Panc1 (cell line): ENCODE measurements at regions not wholly inside any gene's neighbourhood (a gene's known extent, or its start where the extent isn't known, plus 50 kb on each side); places are given as distances from the start of the nearest gene placed in this dataset.
A peak's percentile ranks its signal among the peaks of the same experiment; 100 is the strongest.

ENCODE experiments used
- ATAC-seq: fragments of 200-7000 bp; cut with Tn5 transposase; 2 replicates; pipeline ENCODE4 v1.9.1; 2020; ENCODE audit warnings: mild to moderate bottlenecking, moderate library complexity
- BruUV-seq: library from RNA; stranded (reverse); fragments of 400-500 nt; replicated peaks from 2 replicates; lab custom pipeline; 2021; lab: Mats Ljungman, UMichigan
- CTCF ChIA-PET: fragments of 300-600 bp; sonication (Branson Sonifier 250); formaldehyde crosslinking; loops from one replicate; lab custom pipeline; 2022; ENCODE audit warnings: antibody characterized with exemption; lab: Charles Lee
- POLR2A ChIA-PET: fragments of 300-600 bp; sonication (Branson Sonifier 250); formaldehyde crosslinking; loops from one replicate; lab custom pipeline; 2022; ENCODE audit warnings: antibody characterized with exemption; lab: Charles Lee
- DNase-seq: peaks from one replicate; pipeline ENCODE4 v3.0.0-alpha.2; 2010; ENCODE audit warnings: low read depth, low spot score
- H3K27ac ChIP-seq: 2 replicates; pipeline ENCODE4 v1.5.1; 2011; ENCODE audit warnings: mild to moderate bottlenecking, low read length, inconsistent platforms
- H3K27me3 ChIP-seq: fragments of 200-500 bp; sonication (Bioruptor generic); 2 replicates; pipeline ENCODE4 v1.6.0; 2014; ENCODE audit warnings: low read length, inconsistent platforms; ENCODE audit not compliant: control insufficient read depth, insufficient read depth
- H3K36me3 ChIP-seq: fragments of 200-500 bp; sonication (Bioruptor generic); 2 replicates; pipeline ENCODE4 v1.5.1; 2014; ENCODE audit warnings: inconsistent platforms, mild to moderate bottlenecking, low read length, moderate library complexity; ENCODE audit not compliant: control insufficient read depth, insufficient read depth
- H3K4me1 ChIP-seq: 2 replicates; pipeline ENCODE4 v1.5.1; 2011; ENCODE audit warnings: inconsistent platforms, mild to moderate bottlenecking, low read length, moderate library complexity; ENCODE audit not compliant: control insufficient read depth, insufficient read depth
- H3K4me3 ChIP-seq, 2 experiments: 2 replicates each; pipeline ENCODE4 v1.5.1; 2011 to 2012; ENCODE audit warnings: low read depth in 2 of 2, low read length in 2 of 2, mild to moderate bottlenecking in 2 of 2, inconsistent platforms in 1 of 2, moderate library complexity in 1 of 2
- H3K9me3 ChIP-seq: fragments of 200-500 bp; sonication (Bioruptor generic); 2 replicates; pipeline ENCODE4 v1.5.1; 2014; ENCODE audit warnings: low read depth, mild to moderate bottlenecking, inconsistent platforms, low read length, moderate library complexity; ENCODE audit not compliant: control insufficient read depth, insufficient read depth
- CTCF ChIP-seq: fragments of 450-650 bp; IDR thresholded peaks from 2 replicates; pipeline ENCODE4 v1.5.1; 2017; ENCODE audit warnings: mild to moderate bottlenecking
- POLR2AphosphoS5 ChIP-seq: IDR thresholded peaks from 2 replicates; pipeline ENCODE4 v1.6.1; 2012; ENCODE audit warnings: mild to moderate bottlenecking, low read depth, low read length, moderate library complexity
- REST ChIP-seq, 2 experiments: IDR thresholded peaks; 2 replicates each; pipeline ENCODE4 v1.6.1; 2011 to 2012; ENCODE audit warnings: low read depth in 2 of 2, control low read depth in 1 of 2, low read length in 1 of 2, mild to moderate bottlenecking in 1 of 2, moderate library complexity in 1 of 2; ENCODE audit not compliant: insufficient read depth in 1 of 2
- SIN3A ChIP-seq: IDR thresholded peaks from 2 replicates; pipeline ENCODE4 v1.6.1; 2012; ENCODE audit warnings: low read depth, mild to moderate bottlenecking, low read length, moderate library complexity, borderline replicate concordance; ENCODE audit not compliant: insufficient read depth
- TCF7L2 ChIP-seq: IDR thresholded peaks from 2 replicates; pipeline ENCODE4 v1.6.1; 2011; ENCODE audit warnings: mild to moderate bottlenecking, low read depth, low read length, inconsistent platforms
- in situ Hi-C: cut with HindIII; loops from 2 replicates; pipeline ENCODE4 v1.10.0; 2016; ENCODE audit warnings: low sequenced_read_pairs, low pct_unique_long_range_greater_than_20kb
- intact Hi-C: fragments of 100-400 bp; cut with micrococcal nuclease; formaldehyde crosslinking; loops from one replicate; pipeline ENCODE4 v1.10.0; 2022; ENCODE audit not compliant: unreplicated experiment

- Histone ChIP-seq H3K4me3 (no peak overlapping the region), H3K4me1 (no peaks in the 10 kb centered on the region), H3K27ac (no peak overlapping the region), H3K36me3 (no peaks in the 10 kb centered on the region), H3K27me3 (no peaks in the 10 kb centered on the region), H3K9me3 (no peaks in the 10 kb centered on the region)
- ChIA-PET CTCF (no interaction called here), POLR2A (no interaction called here)
- in situ Hi-C loops (no loop called here), intact Hi-C loops (no loop called here)
- TF ChIP-seq CTCF (no peak), REST (IDR thresholded peaks at IDR 0.05; ENCODE audit: insufficient read depth in 1 of 2, low read depth in 2 of 2, low read length in 1 of 2) (no peak), TCF7L2 (no peak), POLR2AphosphoS5 (no peak), SIN3A (no peak)
- no peak for ATAC-seq
- no peak for DNase-seq
- no TSS peak for BruUV-seq
Observed at GRCh38 chr12:127703026-127703425, 563.9 kb upstream of the TMEM132C start.

GRCh38 chr12:127711108-127711507 lies 555.9 kb upstream of the TMEM132C start:
- no peak overlapping the region for H3K4me3 ChIP-seq
- in situ Hi-C loops: no loop called here
- no peak for TF ChIP-seq TCF7L2
- TF ChIP-seq SIN3A: no peak
- peak; percentile 65 for TF ChIP-seq CTCF
- no peak for TF ChIP-seq POLR2AphosphoS5
- CTCF ChIA-PET: no interaction called here
- H3K36me3 ChIP-seq: no peaks in the 10 kb centered on the region
- no peaks in the 10 kb centered on the region for H3K27me3 ChIP-seq
- no peak for ATAC-seq
- DNase-seq: no peak
- no peaks in the 10 kb centered on the region for H3K9me3 ChIP-seq
- H3K27ac ChIP-seq: no peak overlapping the region
- POLR2A ChIA-PET: no interaction called here
- BruUV-seq: no TSS peak
- no peaks in the 10 kb centered on the region for H3K4me1 ChIP-seq
- intact Hi-C loops: no loop called here

GRCh38 chr12:127712561-127712960 lies 554.4 kb upstream of the TMEM132C start:
- Histone ChIP-seq H3K27me3 (no peaks in the 10 kb centered on the region), H3K4me3 (no peak overlapping the region), H3K27ac (no peak overlapping the region), H3K4me1 (no peaks in the 10 kb centered on the region), H3K9me3 (no peaks in the 10 kb centered on the region), H3K36me3 (no peaks in the 10 kb centered on the region)
- ATAC-seq (no peak), DNase-seq (no peak)
- TF ChIP-seq TCF7L2 (no peak), CTCF (no peak), SIN3A (no peak), POLR2AphosphoS5 (no peak), REST (IDR thresholded peaks at IDR 0.05; ENCODE audit: insufficient read depth in 1 of 2, low read depth in 2 of 2, low read length in 1 of 2) (no peak)
- CTCF ChIA-PET: no interaction called here
- intact Hi-C loops: no loop called here
- POLR2A ChIA-PET: no interaction called here
- BruUV-seq: no TSS peak
- in situ Hi-C loops: no loop called here
